C4-2B (cell line): ENCODE measurements at regions not wholly inside any gene's neighbourhood (a gene's known extent, or its start where the extent isn't known, plus 50 kb on each side); places are given as distances from the start of the nearest gene placed in this dataset.
"Not testable (repeated sequence)": the region's sequence is repeated elsewhere in the genome, so short reads cannot be mapped to it uniquely, and the experiment has no call there.

Experiments
- CTCF ChIP-seq: fragments of 450-650 bp; conservative IDR thresholded peaks from 2 replicates; pipeline ENCODE4 v1.5.1; 2017; ENCODE audit warnings: mild to moderate bottlenecking
- ZFX ChIP-seq: fragments of 450-650 bp; IDR thresholded peaks from 2 replicates; pipeline ENCODE4 v1.6.1; 2017

GRCh38 chr6:51055316-51055715 is 236.6 kb downstream of the TFAP2B start:
- TF ChIP-seq CTCF, ZFX: not testable (repeated sequence)
